ENCODE measurements at regions not wholly inside any gene's neighbourhood (a gene's known extent, or its start where the extent isn't known, plus 50 kb on each side); places are given as distances from the start of the nearest gene placed in this dataset.

DNA sequence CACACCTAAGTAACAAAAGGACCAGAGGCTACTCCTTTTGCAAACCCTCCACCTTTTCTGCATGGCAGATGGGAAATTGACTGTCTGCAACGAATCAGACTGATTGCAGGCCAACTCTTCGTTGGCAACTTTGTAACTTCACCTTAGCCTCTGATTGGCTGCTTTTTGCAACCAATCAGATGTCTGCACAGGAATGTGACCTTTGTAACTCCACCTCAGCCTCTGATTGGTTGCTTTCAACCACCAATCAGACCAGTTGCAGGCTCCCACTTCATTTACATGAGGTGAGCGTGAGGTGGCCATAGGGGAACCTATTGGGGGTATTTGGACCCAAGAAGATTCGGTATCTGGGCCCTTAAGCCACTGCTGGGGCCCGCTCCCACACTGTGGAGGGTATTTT, 209.0 kb downstream of the EN1 start:
- no peak overlapping the region for H3K4me3 ChIP-seq (ENCODE audit: low read length)
- no peaks in the 10 kb centered on the region for H3K9me3 Mint-ChIP-seq
- TF ChIP-seq, protein P1, sequence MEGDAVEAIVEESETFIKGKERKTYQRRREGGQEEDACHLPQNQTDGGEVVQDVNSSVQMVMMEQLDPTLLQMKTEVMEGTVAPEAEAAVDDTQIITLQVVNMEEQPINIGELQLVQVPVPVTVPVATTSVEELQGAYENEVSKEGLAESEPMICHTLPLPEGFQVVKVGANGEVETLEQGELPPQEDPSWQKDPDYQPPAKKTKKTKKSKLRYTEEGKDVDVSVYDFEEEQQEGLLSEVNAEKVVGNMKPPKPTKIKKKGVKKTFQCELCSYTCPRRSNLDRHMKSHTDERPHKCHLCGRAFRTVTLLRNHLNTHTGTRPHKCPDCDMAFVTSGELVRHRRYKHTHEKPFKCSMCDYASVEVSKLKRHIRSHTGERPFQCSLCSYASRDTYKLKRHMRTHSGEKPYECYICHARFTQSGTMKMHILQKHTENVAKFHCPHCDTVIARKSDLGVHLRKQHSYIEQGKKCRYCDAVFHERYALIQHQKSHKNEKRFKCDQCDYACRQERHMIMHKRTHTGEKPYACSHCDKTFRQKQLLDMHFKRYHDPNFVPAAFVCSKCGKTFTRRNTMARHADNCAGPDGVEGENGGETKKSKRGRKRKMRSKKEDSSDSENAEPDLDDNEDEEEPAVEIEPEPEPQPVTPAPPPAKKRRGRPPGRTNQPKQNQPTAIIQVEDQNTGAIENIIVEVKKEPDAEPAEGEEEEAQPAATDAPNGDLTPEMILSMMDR (IDR thresholded peaks at IDR 0.05) = no peak

DNA sequence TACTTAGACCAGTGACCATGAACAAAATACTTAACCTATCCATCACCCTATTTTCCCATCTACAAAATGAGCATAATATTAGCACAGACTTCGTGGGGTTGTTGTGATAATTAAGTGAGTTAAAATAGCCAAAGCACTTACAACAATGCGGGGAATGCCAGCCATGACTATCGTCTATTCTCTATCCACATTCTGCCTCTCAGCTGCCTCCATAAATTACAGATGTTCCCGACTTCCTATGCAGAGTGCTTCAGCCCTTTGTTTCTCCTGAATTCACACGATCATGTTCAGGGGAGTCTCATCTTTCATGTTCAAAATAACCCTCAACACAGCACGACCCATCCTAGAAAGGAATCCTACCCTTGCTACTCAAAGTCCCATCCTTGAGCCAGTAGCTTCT, 211.6 kb downstream of the EN1 start:
- no peaks in the 10 kb centered on the region for H3K27me3 ChIP-seq (ENCODE audit: control insufficient read depth in 1 of 2, insufficient read depth in 2 of 2, low read length in 2 of 2)
- Mint-ChIP-seq H3K27ac (no peak overlapping the region), H3K4me1 (ENCODE audit: low read depth) (no peaks in the 10 kb centered on the region), H3K36me3 (ENCODE audit: low read depth) (no peaks in the 10 kb centered on the region), H3K9me3 (peaks cover 3% of the 10 kb centered on the region), H3K4me3 (no peak overlapping the region), H3K27me3 (peaks cover 11% of the 10 kb centered on the region)
- H3K27ac ChIP-seq (ENCODE audit: low read depth in 1 of 2, low read length in 2 of 2) = no peak overlapping the region
- ChIA-PET POLR2A (no interaction called here), CTCF (no interaction called here)
- TF ChIP-seq, protein P1 (IDR thresholded peaks at IDR 0.05) = no peak
- no peak for ATAC-seq (ENCODE audit: poor library complexity)
- no peak overlapping the region for H3K4me3 ChIP-seq (ENCODE audit: low read length)
- intact Hi-C loops (cut with DNase I, micrococcal nuclease) = no loop called here
- no peaks in the 10 kb centered on the region for H3K36me3 ChIP-seq (ENCODE audit: insufficient read depth, low read length)
- H3K9me3 ChIP-seq (ENCODE audit: control insufficient read depth in 1 of 2, insufficient read depth in 1 of 2, low read length in 2 of 2) = peaks cover 0 to 5% of the 10 kb centered on the region in 2 experiments
- no peaks in the 10 kb centered on the region for H3K4me1 ChIP-seq (ENCODE audit: insufficient read depth, low read length)
- DNase-seq = no peak

More for the DNA sequence above, 209.0 kb downstream of the EN1 start:
- ATAC-seq (ENCODE audit: poor library complexity) = no peak
- peaks cover 0 to 1% of the 10 kb centered on the region in 2 experiments for H3K9me3 ChIP-seq (ENCODE audit: control insufficient read depth in 1 of 2, insufficient read depth in 1 of 2, low read length in 2 of 2)
- H3K27ac Mint-ChIP-seq = no peak overlapping the region
- H3K36me3 ChIP-seq (ENCODE audit: insufficient read depth, low read length) = no peaks in the 10 kb centered on the region
- no peak overlapping the region for H3K27ac ChIP-seq (ENCODE audit: low read depth in 1 of 2, low read length in 2 of 2)
- no peaks in the 10 kb centered on the region for H3K27me3 ChIP-seq (ENCODE audit: control insufficient read depth in 1 of 2, insufficient read depth in 2 of 2, low read length in 2 of 2)
- ChIA-PET POLR2A (no interaction called here), CTCF (no interaction called here)
- H3K36me3 Mint-ChIP-seq (ENCODE audit: low read depth) = no peaks in the 10 kb centered on the region
- H3K4me1 Mint-ChIP-seq (ENCODE audit: low read depth) = no peaks in the 10 kb centered on the region
- no peak overlapping the region for H3K4me3 Mint-ChIP-seq
- no peak for DNase-seq
- intact Hi-C loops (cut with DNase I, micrococcal nuclease) = no loop called here
- H3K27me3 Mint-ChIP-seq = peaks cover 13% of the 10 kb centered on the region
- no peaks in the 10 kb centered on the region for H3K4me1 ChIP-seq (ENCODE audit: insufficient read depth, low read length)

DNA sequence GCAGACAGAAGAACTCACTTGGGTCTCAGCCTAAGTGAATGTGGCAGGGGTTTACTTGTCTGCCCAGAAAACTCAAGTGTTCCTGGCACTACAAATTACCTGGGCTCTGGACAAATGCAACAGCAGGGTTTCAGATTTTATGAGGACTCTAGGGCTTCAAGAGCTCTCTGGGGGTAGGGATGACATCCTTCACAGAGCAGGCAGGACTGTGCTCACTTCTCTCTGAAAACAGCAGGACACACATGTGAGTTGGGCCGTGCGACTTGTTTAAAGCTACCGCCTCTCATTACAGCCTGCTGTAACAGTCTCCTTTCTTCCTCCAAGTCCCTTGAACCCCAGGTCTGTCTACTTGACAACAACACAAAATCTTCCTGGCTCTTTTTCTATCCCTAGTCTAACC, 212.6 kb downstream of the EN1 start:
- peaks cover 3% of the 10 kb centered on the region for H3K9me3 Mint-ChIP-seq

More for the DNA sequence above, 212.6 kb downstream of the EN1 start:
- POLR2A ChIA-PET = no interaction called here
- Histone ChIP-seq H3K27me3 (ENCODE audit: control insufficient read depth in 1 of 2, insufficient read depth in 2 of 2, low read length in 2 of 2) (no peaks in the 10 kb centered on the region), H3K4me3 (ENCODE audit: low read length) (no peak overlapping the region), H3K9me3 (ENCODE audit: control insufficient read depth in 1 of 2, insufficient read depth in 1 of 2, low read length in 2 of 2) (peaks cover 0 to 5% of the 10 kb centered on the region in 2 experiments), H3K27ac (ENCODE audit: low read depth in 1 of 2, low read length in 2 of 2) (no peak overlapping the region), H3K4me1 (ENCODE audit: insufficient read depth, low read length) (no peaks in the 10 kb centered on the region), H3K36me3 (ENCODE audit: insufficient read depth, low read length) (no peaks in the 10 kb centered on the region)
- DNase-seq = no peak
- TF ChIP-seq, protein P1 (IDR thresholded peaks at IDR 0.05) = no peak
- H3K27ac Mint-ChIP-seq = no peak overlapping the region
- H3K4me3 Mint-ChIP-seq = no peak overlapping the region
- CTCF ChIA-PET = no interaction called here
- H3K27me3 Mint-ChIP-seq = peaks cover 11% of the 10 kb centered on the region
- no peaks in the 10 kb centered on the region for H3K36me3 Mint-ChIP-seq (ENCODE audit: low read depth)
- intact Hi-C loops (cut with DNase I, micrococcal nuclease) = no loop called here
- ATAC-seq (ENCODE audit: poor library complexity) = no peak
- H3K4me1 Mint-ChIP-seq (ENCODE audit: low read depth) = no peaks in the 10 kb centered on the region
